Stimulated activated CD4-positive, alpha-beta T cell treated with anti-CD3 and anti-CD28 coated beads, Interleukin-15, amount 100 ng/mL, for 1 hour (primary cell): ENCODE measurements at regions not wholly inside any gene's neighbourhood (a gene's known extent, or its start where the extent isn't known, plus 50 kb on each side); places are given as distances from the start of the nearest gene placed in this dataset.

Source experiments
- DNase-seq, 2 donors: peaks; one replicate each; pipeline ENCODE4 v3.0.0-alpha.2; 2020; ENCODE audit warnings: low read depth in 1 of 2, low spot score in 1 of 2

DNA sequence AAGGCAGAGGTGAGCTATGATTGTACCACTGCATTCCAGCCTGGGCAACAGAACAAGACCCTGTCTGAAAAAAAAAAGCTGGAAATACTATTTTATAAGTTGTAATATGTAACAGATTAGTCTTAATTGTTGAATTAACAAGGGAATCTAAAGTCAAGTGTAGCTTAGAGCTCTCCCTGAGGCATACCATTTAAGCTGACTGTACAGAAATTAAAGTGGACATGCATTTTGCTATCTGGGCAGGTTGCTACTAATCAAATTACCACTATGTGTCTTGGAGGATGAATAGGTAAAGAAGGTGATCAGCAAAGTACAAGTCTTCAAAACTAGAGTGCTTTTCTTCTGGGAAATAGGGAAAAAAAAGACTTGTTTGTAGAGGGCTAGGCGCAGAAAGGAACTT, 205.3 kb upstream of the JADE1 start:
- no peak for DNase-seq

DNA sequence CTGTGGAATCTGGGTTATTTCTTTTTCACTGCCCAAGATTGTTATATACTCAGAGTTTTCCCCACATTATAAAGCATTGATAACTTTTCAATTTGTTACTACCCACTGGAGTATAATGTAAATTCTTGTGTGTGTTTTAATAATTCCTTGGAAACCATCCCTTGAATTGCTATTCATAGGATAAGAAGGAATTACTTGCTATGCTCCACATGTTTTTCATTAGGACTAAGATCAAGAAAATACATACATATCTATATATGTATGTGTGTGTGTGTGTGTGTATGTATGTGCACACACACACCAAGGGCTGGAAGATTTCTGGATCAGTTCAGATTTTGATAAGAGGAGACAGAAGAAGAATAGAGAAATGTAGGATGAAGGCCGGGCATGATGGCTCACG, 206.4 kb upstream of the JADE1 start:
- no peak for DNase-seq

DNA sequence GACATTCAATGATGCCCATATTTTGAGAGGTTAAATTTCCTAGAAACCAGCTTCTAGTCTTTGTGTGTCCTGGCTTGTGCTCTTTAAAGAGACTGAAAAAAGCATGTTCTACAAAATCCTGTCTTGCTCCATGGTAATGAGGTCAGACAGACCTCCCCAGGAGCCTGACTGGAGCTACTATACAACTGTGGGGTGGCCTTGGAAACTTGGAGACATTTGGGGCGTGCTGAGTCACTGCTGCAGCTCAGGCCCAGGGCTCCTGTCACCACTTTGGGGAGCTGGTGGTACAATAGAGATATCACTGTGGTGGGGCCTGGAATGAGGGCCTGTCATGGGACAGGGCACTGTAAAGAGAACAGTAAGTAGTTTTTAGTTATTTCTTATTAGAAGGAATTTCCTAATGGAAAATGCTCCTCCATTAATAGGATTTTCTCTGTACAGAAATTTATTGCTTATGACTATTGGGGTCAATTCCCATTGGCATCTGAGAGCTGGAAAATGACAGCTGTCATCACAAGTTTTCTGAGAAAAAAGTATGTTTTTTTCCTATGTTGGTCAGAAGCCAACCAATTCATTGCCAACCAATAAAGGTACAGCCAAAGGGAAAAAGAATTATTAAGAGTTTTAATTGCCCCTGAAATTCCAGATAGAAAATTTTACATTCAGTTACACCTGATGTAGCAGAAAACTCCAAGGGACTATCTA, 207.4 kb upstream of the JADE1 start:
- no peak for DNase-seq

GRCh38 chr4:128600996-128601871, 208.3 kb upstream of the JADE1 start:
- no peak for DNase-seq

DNA sequence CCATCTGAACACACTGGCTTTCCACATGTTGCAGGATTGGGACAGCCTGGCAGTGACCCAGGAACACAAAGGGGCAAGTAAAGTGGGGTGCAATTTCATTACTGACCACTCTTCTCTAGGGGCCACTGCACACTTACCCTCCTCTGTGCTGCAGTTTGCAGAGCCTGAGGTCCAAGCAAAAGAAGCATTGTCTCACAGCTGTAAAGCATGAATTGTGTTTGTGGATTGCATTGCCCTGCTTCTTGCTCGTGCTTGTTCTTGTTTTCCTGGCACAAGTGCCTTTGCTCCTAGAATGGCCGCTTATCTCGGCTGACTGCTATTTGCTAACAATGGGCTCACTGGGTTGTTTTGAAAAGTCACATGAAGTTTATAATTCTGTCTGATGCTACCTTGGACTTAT, 209.1 kb upstream of the JADE1 start:
- no peak for DNase-seq

- no peak for DNase-seq
Measured at GRCh38 chr4:128597500-128597899, 212.0 kb upstream of the JADE1 start.

GRCh38 chr4:128596853-128597252, 212.6 kb upstream of the JADE1 start:
- no peak for DNase-seq

GRCh38 chr4:128596115-128596514, 213.4 kb upstream of the JADE1 start:
- DNase-seq = no peak

- no peak for DNase-seq
Measured at GRCh38 chr4:128591482-128591881, 218.0 kb upstream of the JADE1 start.

DNA sequence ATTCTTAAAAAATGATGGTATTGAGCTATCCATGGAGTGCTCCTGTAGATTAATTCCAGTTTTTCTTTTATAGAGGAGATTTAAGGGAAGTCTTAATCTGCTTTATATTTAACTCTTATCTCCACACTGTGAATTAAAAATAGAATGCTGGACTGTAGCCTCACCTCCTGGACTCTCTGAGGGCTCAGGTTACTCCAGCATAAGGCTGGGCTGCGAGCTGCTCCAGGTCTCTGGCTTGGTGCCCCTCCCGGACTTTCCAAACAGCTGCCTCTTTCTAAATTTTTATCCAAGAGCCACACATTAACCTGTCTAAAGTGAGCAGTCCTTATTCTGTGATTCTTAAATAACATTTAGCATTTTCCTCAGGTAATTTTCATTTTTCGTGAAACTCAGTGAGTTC, 218.7 kb upstream of the JADE1 start:
- DNase-seq = no peak

DNA sequence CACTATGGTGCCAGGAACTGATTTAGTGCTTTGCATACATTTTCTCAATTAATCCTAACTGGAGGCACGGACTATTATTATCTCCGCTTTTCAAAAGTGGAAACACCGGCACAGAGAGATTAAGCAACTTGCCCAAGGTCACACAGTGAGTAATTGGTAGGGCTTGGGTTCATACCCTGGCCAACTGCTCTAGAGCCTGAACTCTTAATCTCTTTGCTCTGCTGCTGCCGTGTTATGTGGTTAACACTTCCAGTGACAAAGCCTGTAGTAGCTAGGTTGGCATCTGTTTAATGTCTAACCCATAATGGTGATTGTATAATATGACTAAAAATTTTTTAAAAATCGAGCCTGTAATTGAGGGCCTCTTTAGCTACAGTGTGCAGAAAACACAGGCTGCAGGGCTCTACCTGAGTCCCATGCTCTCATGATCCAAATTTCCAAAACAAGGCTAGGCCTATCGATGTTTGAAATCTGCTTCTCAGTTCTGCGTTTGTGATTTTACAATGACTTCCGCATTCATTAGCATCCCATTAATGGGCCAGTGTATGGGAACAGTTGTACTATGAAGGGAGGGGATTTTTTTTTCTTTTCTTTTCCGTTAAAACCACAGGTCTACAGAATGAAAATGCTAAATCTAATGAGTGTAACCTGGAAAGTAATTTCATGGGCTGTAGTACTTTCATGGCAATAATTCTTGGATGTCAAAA, 219.3 kb upstream of the JADE1 start:
- DNase-seq = no peak

GRCh38 chr4:128589384-128589965, 220.0 kb upstream of the JADE1 start:
- DNase-seq = no peak

- DNase-seq = no peak
Measured at GRCh38 chr4:128587382-128587781, 222.1 kb upstream of the JADE1 start.

GRCh38 chr4:128583753-128584712, 225.5 kb upstream of the JADE1 start:
- DNase-seq = no peak

- DNase-seq = no peak
Measured at GRCh38 chr4:128582427-128582870, 227.1 kb upstream of the JADE1 start.

DNA sequence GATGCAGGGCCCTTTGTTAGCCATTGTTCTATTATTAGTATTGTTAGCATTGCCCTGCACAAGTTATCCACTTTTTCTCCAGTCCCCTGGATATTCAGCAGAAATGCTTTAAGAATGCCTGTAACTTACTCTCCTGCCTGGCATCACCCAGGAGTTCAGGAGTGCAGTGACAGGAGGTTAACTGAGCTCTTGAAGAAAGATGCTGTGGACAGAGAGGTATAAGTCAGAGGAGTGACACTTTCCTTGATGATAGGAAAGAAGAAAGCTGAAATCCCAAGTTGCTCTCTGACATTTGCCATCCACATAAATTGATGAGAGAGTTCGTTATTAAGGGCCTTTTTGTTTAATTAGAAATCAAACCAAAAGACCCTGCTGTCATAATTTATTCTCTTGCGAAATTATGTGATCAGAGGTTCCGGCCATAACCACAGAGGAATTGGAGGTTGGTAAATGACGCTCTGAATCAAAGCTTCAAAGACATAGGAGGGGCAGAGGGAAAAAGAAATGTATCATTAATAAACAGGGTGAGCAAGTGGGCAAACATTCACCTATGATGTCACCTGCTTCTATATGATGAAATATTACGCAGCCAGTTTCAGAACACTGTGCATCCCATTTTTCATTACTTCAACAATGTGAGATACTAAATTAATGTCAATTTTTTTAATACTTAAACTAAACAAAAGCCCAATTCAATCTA, 230.2 kb upstream of the JADE1 start:
- DNase-seq = no peak

GRCh38 chr4:128574706-128575105, 234.8 kb upstream of the JADE1 start:
- peak; percentile 22 to 25 for DNase-seq

DNA sequence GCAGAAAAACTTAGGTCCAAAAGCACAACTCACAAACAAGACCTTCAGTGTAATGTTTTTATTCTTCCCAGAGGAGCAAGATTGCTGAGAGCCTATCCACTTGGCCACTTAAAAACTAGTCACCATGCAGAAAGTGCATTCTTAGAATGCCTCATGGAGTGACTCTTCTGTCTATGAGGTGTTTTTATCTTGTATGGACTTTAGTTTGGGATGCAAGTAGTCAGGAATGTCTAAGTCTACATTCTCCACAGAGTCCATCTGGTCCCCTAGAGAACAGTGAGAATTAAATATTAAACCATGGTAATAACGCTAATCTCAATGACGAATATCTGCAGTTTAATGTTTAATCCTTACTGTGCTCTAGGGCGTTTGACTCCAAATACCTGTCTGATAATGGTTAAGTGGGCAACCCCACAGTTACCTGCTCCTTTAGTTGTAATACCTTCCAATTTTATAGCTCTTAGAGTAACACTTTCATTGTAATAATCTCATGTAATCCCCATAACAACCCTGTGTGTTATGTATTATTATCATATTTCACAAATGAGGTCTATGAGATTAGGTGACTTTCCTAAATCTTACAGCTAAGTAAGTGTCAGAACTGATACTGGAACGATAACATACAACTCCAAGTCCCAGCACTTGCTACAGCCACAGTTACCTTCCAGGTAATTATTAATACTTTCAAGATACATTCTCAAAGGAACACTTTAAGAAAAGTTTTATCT, 235.6 kb upstream of the JADE1 start:
- no peak for DNase-seq

DNA sequence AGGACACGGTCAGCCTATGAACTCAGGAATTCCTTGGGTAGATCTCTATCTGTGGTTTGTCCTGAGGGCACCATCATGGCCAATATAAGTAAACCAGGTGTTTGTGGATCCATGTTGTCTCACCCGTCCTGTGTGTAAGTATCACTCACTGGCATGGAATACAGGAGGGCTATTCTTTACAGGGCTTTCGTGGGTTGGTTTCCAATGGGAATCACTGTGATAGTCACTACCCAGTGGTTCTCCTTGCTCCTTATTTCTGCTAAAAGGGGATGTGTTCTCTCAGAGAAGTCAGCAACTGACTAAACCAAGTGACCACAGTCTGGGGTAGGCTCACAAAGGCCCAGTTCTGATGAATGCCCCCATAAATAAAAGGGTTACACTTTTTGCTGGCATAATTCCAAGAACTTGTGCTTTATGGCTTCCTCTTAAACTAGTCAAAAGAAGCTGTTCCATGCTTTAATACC, 236.7 kb upstream of the JADE1 start:
- DNase-seq = no peak
